Kidney epithelial cell (primary cell): ENCODE measurements at regions not wholly inside any gene's neighbourhood (a gene's known extent, or its start where the extent isn't known, plus 50 kb on each side); places are given as distances from the start of the nearest gene placed in this dataset.

Source experiments
- DNase-seq: peaks from one replicate; pipeline ENCODE4 v3.0.0-alpha.2; 2010; ENCODE audit warnings: low read depth
- H3K27me3 ChIP-seq: 2 replicates; pipeline ENCODE4 v1.6.0; 2011; ENCODE audit warnings: low read length; ENCODE audit not compliant: control insufficient read depth, insufficient read depth
- H3K36me3 ChIP-seq: 2 replicates; pipeline ENCODE4 v1.5.1; 2011; ENCODE audit warnings: low read length; ENCODE audit not compliant: control insufficient read depth, insufficient read depth
- H3K4me3 ChIP-seq: 2 replicates; pipeline ENCODE4 v1.5.1; 2011; ENCODE audit warnings: low read depth, mild to moderate bottlenecking, control low read depth, low read length
- CTCF ChIP-seq: IDR thresholded peaks from 2 replicates; pipeline ENCODE4 v1.5.1; 2011; ENCODE audit warnings: mild to moderate bottlenecking, moderate library complexity, low read length, control low read depth, inconsistent platforms; ENCODE audit not compliant: insufficient read depth, poor library complexity, severe bottlenecking

DNA sequence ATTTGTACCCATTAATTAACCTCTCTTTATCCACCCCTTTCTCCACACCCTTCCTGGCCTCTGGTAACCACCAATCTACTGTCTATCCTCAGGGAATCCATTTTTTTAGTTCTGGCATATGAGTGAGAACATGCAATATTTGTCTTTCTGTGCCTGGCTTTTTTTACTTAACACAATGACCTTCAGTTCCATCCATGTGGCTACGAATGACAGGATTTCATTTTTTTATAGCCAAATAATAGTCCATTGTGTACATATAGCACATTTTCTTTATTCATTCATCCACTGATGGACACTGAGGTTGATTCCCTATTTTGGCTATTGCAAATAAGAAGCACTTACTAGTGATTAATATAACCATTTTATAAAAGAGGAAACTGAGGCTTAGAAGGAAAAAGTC, 109.9 kb upstream of the NANOGP8 start:
- no peaks in the 10 kb centered on the region for H3K27me3 ChIP-seq
- no peak for DNase-seq
- H3K36me3 ChIP-seq: no peaks in the 10 kb centered on the region
- H3K4me3 ChIP-seq: no peak overlapping the region
- no peak for TF ChIP-seq CTCF

DNA sequence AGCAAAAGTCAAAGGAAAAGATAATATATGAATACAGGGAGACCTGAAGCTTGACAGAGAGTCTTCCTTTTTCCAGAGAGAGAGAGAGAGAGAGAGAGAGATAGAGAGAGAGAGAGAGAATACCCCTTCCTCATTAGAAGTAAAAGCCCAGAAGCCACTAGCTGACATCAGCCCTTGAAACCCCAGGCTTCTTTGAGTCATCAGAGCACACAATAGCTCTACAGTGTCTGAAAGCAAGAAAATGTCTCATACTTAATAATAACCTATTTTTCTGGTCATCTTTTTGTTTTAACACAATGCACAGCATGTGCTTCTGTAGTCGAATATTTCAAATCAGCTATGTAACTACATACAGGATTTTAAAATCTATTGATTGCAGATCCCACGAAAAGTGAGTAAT, 109.2 kb upstream of the NANOGP8 start:
- H3K4me3 ChIP-seq: no peak overlapping the region
- TF ChIP-seq CTCF: no peak
- no peak for DNase-seq
- no peaks in the 10 kb centered on the region for H3K36me3 ChIP-seq
- no peaks in the 10 kb centered on the region for H3K27me3 ChIP-seq

DNA sequence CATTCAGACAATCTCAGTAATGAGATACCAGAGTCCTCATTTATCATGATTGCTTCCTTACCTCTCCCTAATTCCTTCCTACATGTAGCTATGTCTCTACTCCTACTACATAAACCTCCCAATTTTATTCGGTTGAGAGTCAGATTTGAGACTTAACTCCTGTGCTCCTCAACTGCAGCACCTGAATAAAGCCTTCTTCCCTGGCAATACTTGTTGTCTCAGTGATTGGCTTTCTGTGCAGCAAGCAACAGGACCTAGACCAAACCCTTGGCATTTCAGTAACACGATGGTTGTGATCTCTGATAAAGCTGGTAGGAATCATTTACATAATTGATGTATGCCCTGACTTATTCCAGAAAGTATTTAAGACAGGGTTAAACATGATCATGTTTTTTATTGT, 106.7 kb upstream of the NANOGP8 start:
- no peaks in the 10 kb centered on the region for H3K36me3 ChIP-seq
- no peak for DNase-seq

GRCh38 chr15:35186346-35186745, 101.3 kb upstream of the NANOGP8 start:
- TF ChIP-seq CTCF: no peak
- Histone ChIP-seq H3K4me3 (no peak overlapping the region), H3K27me3 (no peaks in the 10 kb centered on the region), H3K36me3 (no peaks in the 10 kb centered on the region)
- no peak for DNase-seq

More for the DNA sequence above, 106.7 kb upstream of the NANOGP8 start:
- Histone ChIP-seq H3K27me3 (no peaks in the 10 kb centered on the region), H3K4me3 (no peak overlapping the region)
- no peak for TF ChIP-seq CTCF

DNA sequence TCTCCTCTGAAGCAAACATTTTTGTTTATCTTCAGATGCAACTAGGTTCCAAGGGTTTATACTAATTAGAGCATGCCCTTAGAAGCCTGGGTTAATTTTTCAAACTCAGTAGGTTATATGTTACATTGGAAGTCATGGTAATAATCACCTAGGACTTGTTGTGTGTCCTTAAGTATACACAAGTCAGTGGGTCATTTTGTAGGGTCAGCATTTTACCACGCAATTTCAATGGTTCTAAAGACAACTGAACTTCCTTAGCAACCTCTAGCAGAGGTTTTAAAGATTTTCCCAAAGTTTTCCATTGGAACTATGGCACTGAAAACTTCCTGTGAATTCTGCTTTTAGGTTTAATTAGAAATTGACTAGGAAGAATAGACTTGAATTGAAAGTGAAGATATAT, 99.6 kb upstream of the NANOGP8 start:
- TF ChIP-seq CTCF: no peak
- Histone ChIP-seq H3K27me3 (no peaks in the 10 kb centered on the region), H3K4me3 (no peak overlapping the region), H3K36me3 (no peaks in the 10 kb centered on the region)
- no peak for DNase-seq

DNA sequence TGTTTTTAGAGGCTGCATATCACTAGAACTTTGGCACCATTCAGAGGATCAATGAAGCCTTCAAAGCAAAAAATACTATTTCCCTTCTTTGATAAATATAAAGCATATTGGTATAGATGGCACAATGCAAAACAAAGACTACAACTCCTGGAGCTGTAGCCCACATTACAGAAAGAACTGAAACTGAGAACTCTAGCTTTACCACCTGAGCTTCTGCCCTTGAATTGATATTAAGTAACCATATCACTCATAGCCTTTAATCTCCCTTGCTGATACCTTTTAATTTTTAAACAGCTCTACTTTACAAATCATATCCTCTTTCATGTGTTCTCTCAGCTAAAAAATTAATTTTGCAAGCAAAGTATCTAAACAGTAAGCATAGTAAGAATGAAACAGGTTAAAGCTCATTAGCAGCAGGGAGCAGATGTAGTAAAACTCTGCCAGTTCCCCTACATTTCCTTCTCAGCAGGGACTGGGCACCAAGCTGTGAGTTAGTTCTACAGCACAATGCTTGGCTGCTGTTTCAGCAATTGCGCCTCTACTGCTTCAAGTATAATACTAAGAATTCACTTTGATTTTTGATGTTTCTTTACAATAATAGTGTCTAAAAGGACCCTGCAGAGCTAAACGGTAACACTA, 97.9 kb upstream of the NANOGP8 start:
- Histone ChIP-seq H3K36me3 (no peaks in the 10 kb centered on the region), H3K4me3 (no peak overlapping the region), H3K27me3 (no peaks in the 10 kb centered on the region)
- no peak for DNase-seq
- no peak for TF ChIP-seq CTCF
